Loucy (cell line): ENCODE measurements at regions not wholly inside any gene's neighbourhood (a gene's known extent, or its start where the extent isn't known, plus 50 kb on each side); places are given as distances from the start of the nearest gene placed in this dataset.

Experiments used
- H2AFZ ChIP-seq: fragments of 200-600 bp; sonication (generic); 2 replicates; pipeline ENCODE4 v1.6.0; 2016; ENCODE audit warnings: antibody characterized with exemption, mild to moderate bottlenecking, low read length, moderate library complexity
- H3F3A ChIP-seq: fragments of 200-600 bp; 2 replicates; pipeline ENCODE4 v1.6.0; 2016; ENCODE audit warnings: antibody characterized with exemption, low read depth, mild to moderate bottlenecking
- H3K27me3 ChIP-seq: fragments of 200-600 bp; sonication (generic); 2 replicates; pipeline ENCODE4 v1.6.1; 2014; ENCODE audit warnings: low read length, mild to moderate bottlenecking; ENCODE audit not compliant: insufficient read depth, poor library complexity, severe bottlenecking
- H3K36me3 ChIP-seq: fragments of 200-600 bp; sonication (generic); 2 replicates; pipeline ENCODE4 v1.6.1; 2016; ENCODE audit warnings: low read length; ENCODE audit not compliant: insufficient read depth
- H3K4me1 ChIP-seq: fragments of 200-600 bp; sonication (generic); 2 replicates; pipeline ENCODE4 v1.5.1; 2014; ENCODE audit warnings: low read length, mild to moderate bottlenecking; ENCODE audit not compliant: insufficient read depth, poor library complexity, severe bottlenecking
- H3K4me2 ChIP-seq: fragments of 200-600 bp; sonication (generic); 2 replicates; pipeline ENCODE4 v1.6.0; 2014; ENCODE audit warnings: antibody characterized with exemption, low read length, low read depth, mild to moderate bottlenecking; ENCODE audit not compliant: poor library complexity, severe bottlenecking
- H3K4me3 ChIP-seq: fragments of 200-600 bp; sonication (generic); 2 replicates; pipeline ENCODE4 v1.5.1; 2014; ENCODE audit warnings: low read length, mild to moderate bottlenecking, mixed read lengths; ENCODE audit not compliant: poor library complexity, severe bottlenecking
- H3K79me2 ChIP-seq: fragments of 200-600 bp; sonication (generic); 2 replicates; pipeline ENCODE4 v1.6.1; 2014; ENCODE audit warnings: low read length; ENCODE audit not compliant: insufficient read depth
- H3K9ac ChIP-seq: fragments of 200-600 bp; sonication (generic); 2 replicates; pipeline ENCODE4 v1.6.0; 2014; ENCODE audit warnings: mild to moderate bottlenecking, low read depth, low read length, moderate library complexity; ENCODE audit not compliant: poor library complexity, severe bottlenecking
- H3K9me2 ChIP-seq: fragments of 200-600 bp; sonication (generic); replicated peaks from 2 replicates; pipeline ENCODE4 v1.6.1; 2016; ENCODE audit warnings: low read depth, low read length, mixed read lengths
- H3K9me3 ChIP-seq: fragments of 200-600 bp; sonication (generic); 2 replicates; pipeline ENCODE4 v1.6.1; 2014; ENCODE audit warnings: mild to moderate bottlenecking, antibody characterized with exemption, low read length, low read depth; ENCODE audit not compliant: insufficient read depth
- H4K20me1 ChIP-seq: fragments of 200-600 bp; sonication (generic); 2 replicates; pipeline ENCODE4 v1.6.0; 2014; ENCODE audit warnings: antibody characterized with exemption, low read length, mild to moderate bottlenecking; ENCODE audit not compliant: insufficient read depth, poor library complexity, severe bottlenecking
- EZH2phosphoT487 ChIP-seq: fragments of 200-600 bp; IDR thresholded peaks from 2 replicates; pipeline ENCODE4 v1.6.1; 2018; ENCODE audit warnings: antibody characterized with exemption, mild to moderate bottlenecking, moderate library complexity, borderline replicate concordance
- TF ChIP-seq, protein P1 (sequence below): fragments of 200-600 bp; sonication (generic); conservative IDR thresholded peaks from 2 replicates; pipeline ENCODE4 v1.5.1; 2014; ENCODE audit warnings: mild to moderate bottlenecking, antibody characterized with exemption, low read length

DNA sequence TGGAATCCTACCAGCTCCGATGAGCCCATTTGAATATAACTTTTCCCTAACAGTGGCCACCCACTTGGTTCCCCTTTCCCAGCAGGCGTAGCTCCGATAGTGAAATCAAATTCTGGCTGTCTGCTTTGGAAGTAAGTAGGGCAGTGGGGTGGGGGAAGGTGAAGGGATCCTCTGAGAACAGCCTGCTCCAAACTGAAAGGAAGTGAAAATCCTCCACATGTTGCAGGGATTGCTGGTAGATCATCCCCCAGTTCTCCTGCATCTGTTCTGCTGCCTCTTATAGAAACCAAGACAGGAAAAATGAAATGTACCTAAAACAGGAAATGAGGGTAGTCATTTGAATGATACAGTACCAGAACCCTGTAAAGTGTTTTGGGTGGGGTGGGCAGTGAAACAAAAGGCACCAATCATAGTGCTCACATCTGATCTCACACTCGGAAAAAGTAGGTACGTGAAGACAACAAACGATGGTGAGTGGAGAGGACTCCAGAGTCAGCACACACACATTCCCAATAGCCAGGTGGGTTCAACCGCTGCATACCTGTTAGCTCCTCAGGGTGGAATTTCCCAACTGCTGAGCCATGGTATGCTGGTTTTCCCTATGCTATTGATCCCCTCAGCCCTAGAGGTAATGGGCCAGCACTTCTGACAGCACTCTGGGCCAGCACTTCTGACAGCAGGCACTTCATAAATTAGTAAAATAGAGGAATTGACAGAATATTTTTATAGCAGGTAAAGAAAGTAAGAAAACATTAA, 304.9 kb upstream of the ADAMTS9 start:
- no peaks in the 10 kb centered on the region for H3K4me1 ChIP-seq
- H3K36me3 ChIP-seq = no peaks in the 10 kb centered on the region
- H3K9ac ChIP-seq = no peak overlapping the region
- H3K4me3 ChIP-seq = no peak overlapping the region
- H2AFZ ChIP-seq = no peak overlapping the region
- TF ChIP-seq EZH2phosphoT487 = no peak
- TF ChIP-seq, protein P1, sequence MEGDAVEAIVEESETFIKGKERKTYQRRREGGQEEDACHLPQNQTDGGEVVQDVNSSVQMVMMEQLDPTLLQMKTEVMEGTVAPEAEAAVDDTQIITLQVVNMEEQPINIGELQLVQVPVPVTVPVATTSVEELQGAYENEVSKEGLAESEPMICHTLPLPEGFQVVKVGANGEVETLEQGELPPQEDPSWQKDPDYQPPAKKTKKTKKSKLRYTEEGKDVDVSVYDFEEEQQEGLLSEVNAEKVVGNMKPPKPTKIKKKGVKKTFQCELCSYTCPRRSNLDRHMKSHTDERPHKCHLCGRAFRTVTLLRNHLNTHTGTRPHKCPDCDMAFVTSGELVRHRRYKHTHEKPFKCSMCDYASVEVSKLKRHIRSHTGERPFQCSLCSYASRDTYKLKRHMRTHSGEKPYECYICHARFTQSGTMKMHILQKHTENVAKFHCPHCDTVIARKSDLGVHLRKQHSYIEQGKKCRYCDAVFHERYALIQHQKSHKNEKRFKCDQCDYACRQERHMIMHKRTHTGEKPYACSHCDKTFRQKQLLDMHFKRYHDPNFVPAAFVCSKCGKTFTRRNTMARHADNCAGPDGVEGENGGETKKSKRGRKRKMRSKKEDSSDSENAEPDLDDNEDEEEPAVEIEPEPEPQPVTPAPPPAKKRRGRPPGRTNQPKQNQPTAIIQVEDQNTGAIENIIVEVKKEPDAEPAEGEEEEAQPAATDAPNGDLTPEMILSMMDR = no peak
- no peaks in the 10 kb centered on the region for H3K9me3 ChIP-seq
- no peaks in the 10 kb centered on the region for H3K27me3 ChIP-seq
- H3F3A ChIP-seq = no peaks in the 10 kb centered on the region
- H3K9me2 ChIP-seq = no peaks in the 10 kb centered on the region
- no peaks in the 10 kb centered on the region for H3K79me2 ChIP-seq
- no peaks in the 10 kb centered on the region for H4K20me1 ChIP-seq
- no peak overlapping the region for H3K4me2 ChIP-seq

DNA sequence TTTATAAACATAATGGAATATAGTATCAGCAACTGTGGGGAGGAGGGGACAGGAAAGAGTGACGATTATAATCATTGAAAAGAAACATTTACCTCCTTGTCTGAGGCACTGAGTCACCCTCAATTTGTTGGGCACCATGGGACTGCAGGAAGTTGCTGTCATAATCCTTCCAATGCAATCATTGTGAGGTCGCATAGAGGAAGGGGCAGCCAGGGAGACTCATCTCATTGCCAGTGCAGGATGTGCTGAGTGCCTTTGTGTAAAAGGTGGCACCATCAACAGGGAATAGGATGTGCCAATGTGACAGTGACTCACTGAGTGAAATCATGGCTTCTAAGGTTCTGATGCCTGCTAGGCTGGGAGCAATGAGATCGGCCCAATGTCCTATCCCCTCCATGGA, 300.4 kb upstream of the ADAMTS9 start:
- H3K27me3 ChIP-seq = no peaks in the 10 kb centered on the region
- no peaks in the 10 kb centered on the region for H4K20me1 ChIP-seq
- no peaks in the 10 kb centered on the region for H3K79me2 ChIP-seq
- no peak overlapping the region for H3K4me3 ChIP-seq
- no peak overlapping the region for H2AFZ ChIP-seq
- no peaks in the 10 kb centered on the region for H3F3A ChIP-seq
- TF ChIP-seq EZH2phosphoT487 = no peak
- TF ChIP-seq, protein P1 = no peak
- no peak overlapping the region for H3K4me2 ChIP-seq
- no peak overlapping the region for H3K9ac ChIP-seq
- H3K4me1 ChIP-seq = peaks cover 3% of the 10 kb centered on the region
- H3K9me2 ChIP-seq = no peaks in the 10 kb centered on the region
- H3K9me3 ChIP-seq = no peaks in the 10 kb centered on the region
- no peaks in the 10 kb centered on the region for H3K36me3 ChIP-seq

DNA sequence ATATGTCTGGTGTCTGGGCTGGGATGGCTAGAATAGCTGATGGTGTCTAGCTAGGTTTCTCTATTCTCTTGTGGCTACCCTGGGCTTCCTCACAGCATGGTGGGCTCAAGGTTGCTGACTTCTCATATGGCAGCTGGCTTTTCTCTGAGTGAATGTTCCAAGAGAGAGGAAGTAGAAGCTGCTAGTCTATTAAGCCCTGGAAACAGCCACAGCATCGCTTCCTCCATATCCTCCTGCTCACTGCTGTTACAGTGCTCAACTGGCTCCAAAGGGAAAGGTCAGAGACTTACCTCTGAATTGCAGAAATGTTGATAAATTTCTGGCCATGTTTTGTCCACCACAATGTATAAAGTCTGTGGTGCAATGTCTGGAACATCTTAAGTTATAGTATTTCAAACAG, 299.9 kb upstream of the ADAMTS9 start:
- H3K4me2 ChIP-seq = no peak overlapping the region
- H3K9me2 ChIP-seq = no peaks in the 10 kb centered on the region
- peaks cover 3% of the 10 kb centered on the region for H3K4me1 ChIP-seq
- TF ChIP-seq, protein P1 = no peak
- TF ChIP-seq EZH2phosphoT487 = no peak
- no peaks in the 10 kb centered on the region for H3K79me2 ChIP-seq
- no peaks in the 10 kb centered on the region for H3F3A ChIP-seq
- no peak overlapping the region for H2AFZ ChIP-seq
- no peaks in the 10 kb centered on the region for H4K20me1 ChIP-seq
- no peaks in the 10 kb centered on the region for H3K9me3 ChIP-seq
- H3K27me3 ChIP-seq = no peaks in the 10 kb centered on the region
- H3K9ac ChIP-seq = no peak overlapping the region
- no peak overlapping the region for H3K4me3 ChIP-seq
- H3K36me3 ChIP-seq = no peaks in the 10 kb centered on the region
